ENCODE measurements at regions not wholly inside any gene's neighbourhood (a gene's known extent, or its start where the extent isn't known, plus 50 kb on each side); places are given as distances from the start of the nearest gene placed in this dataset.

GRCh38 chr11:70018816-70019215, 59.3 kb upstream of the ANO1 start:
- intact Hi-C loops (cut with micrococcal nuclease; ENCODE audit: unreplicated experiment) (no loop called here), in situ Hi-C loops (cut with MboI) (no loop called here)
- no peak overlapping the region for H2AFZ ChIP-seq (ENCODE audit: control insufficient read depth, low read depth, low read length)
- ChIA-PET SMC1A (ENCODE audit: uncharacterized antibody, unreplicated experiment) (no interaction called here), CTCF (no interaction called here), POLR2A (no interaction called here), RAD21 (ENCODE audit: unreplicated experiment) (no interaction called here)
- 51% methylated on average over 6 of the region's 6 CpGs for WGBS (ENCODE audit: insufficient coverage, insufficient replicate concordance, low lambda C conversion rate, missing lambda C conversion rate)
- TF ChIP-seq POLR2AphosphoS5 (IDR thresholded peaks at IDR 0.05; ENCODE audit: low read length) = no peak
- no peak for TF ChIP-seq SUPT20H (IDR thresholded peaks at IDR 0.05; ENCODE audit: borderline replicate concordance, control insufficient read depth, low read depth, low read length)
- TF ChIP-seq, protein P1, sequence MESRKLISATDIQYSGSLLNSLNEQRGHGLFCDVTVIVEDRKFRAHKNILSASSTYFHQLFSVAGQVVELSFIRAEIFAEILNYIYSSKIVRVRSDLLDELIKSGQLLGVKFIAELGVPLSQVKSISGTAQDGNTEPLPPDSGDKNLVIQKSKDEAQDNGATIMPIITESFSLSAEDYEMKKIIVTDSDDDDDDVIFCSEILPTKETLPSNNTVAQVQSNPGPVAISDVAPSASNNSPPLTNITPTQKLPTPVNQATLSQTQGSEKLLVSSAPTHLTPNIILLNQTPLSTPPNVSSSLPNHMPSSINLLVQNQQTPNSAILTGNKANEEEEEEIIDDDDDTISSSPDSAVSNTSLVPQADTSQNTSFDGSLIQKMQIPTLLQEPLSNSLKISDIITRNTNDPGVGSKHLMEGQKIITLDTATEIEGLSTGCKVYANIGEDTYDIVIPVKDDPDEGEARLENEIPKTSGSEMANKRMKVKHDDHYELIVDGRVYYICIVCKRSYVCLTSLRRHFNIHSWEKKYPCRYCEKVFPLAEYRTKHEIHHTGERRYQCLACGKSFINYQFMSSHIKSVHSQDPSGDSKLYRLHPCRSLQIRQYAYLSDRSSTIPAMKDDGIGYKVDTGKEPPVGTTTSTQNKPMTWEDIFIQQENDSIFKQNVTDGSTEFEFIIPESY (IDR thresholded peaks at IDR 0.05) = no peak
- TF ChIP-seq PBX3 (IDR thresholded peaks at IDR 0.05; ENCODE audit: insufficient replicate concordance, low read depth, low read length) = no peak
- no peak for FAIRE-seq
- no peak for DNase-seq (ENCODE audit: low read depth, low spot score)
- no peak for ATAC-seq
- no peaks in the 10 kb centered on the region for H3K9me3 ChIP-seq (replicated peaks; ENCODE audit: control insufficient read depth, insufficient read depth, low read length)
- no TSS peak for BruUV-seq (replicated peaks)
- no peak overlapping the region for H3K9ac ChIP-seq (ENCODE audit: control insufficient read depth, insufficient read depth, low read length)
- no peaks in the 10 kb centered on the region; a peak in 1 of 4 replicates for H3K27me3 ChIP-seq (replicated peaks in 1 of 2; ENCODE audit: control insufficient read depth in 2 of 2, insufficient read depth in 2 of 2, low read length in 1 of 2)
- no peak overlapping the region for H3K27ac ChIP-seq (ENCODE audit: control insufficient read depth, insufficient read depth)
- no peaks in the 10 kb centered on the region for H3K79me2 ChIP-seq (ENCODE audit: control insufficient read depth, insufficient read depth, low read length)
- no peak overlapping the region for H3K4me2 ChIP-seq (ENCODE audit: control insufficient read depth, insufficient read depth)
- H3K4me3 ChIP-seq = no peak overlapping the region
- H3K36me3 ChIP-seq (ENCODE audit: control insufficient read depth in 2 of 2, insufficient read depth in 2 of 2, low read length in 1 of 2) = no peaks in the 10 kb centered on the region
- no peaks in the 10 kb centered on the region for H3K4me1 ChIP-seq (ENCODE audit: control insufficient read depth, insufficient read depth, low read length)
- no peaks in the 10 kb centered on the region for H4K20me1 ChIP-seq (ENCODE audit: control insufficient read depth, insufficient read depth)

DNA sequence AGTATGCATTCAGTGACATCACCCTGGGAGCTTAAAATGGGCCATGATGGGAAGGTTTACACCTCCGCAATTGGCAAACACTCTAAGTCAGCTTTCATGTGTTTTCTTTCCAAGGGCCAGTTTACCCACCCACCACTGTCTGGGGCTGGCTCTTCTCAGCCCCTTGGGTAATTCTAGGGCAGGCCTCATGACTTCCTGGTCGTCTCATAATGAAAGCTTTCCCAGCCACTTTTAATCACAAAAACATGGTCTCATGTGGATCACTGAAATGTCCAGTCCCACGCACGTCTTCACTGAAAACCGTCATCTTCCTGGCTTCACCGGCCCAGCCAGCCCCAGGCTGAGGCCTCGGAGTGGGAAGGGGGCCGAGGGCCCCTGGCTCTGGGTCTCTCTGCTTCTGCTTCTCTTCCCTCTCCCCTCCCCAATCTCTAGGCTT, 58.5 kb upstream of the ANO1 start:
- CTCF ChIA-PET = no interaction called here
- H3K27me3 ChIP-seq (replicated peaks in 1 of 2; ENCODE audit: control insufficient read depth in 2 of 2, insufficient read depth in 2 of 2, low read length in 1 of 2) = no peaks in the 10 kb centered on the region; a peak in 1 of 4 replicates
- H3K4me3 ChIP-seq = no peak overlapping the region
- no peak for ATAC-seq
- POLR2A ChIA-PET = no interaction called here
- no TSS peak for BruUV-seq (replicated peaks)
- no peak for FAIRE-seq
- no peak overlapping the region for H2AFZ ChIP-seq (ENCODE audit: control insufficient read depth, low read depth, low read length)
- no peaks in the 10 kb centered on the region for H3K4me1 ChIP-seq (ENCODE audit: control insufficient read depth, insufficient read depth, low read length)
- no peaks in the 10 kb centered on the region for H3K79me2 ChIP-seq (ENCODE audit: control insufficient read depth, insufficient read depth, low read length)
- DNase-seq (ENCODE audit: low read depth, low spot score) = no peak
- H3K9me3 ChIP-seq (replicated peaks; ENCODE audit: control insufficient read depth, insufficient read depth, low read length) = no peaks in the 10 kb centered on the region
- H3K27ac ChIP-seq (ENCODE audit: control insufficient read depth, insufficient read depth) = no peak overlapping the region
- H3K4me2 ChIP-seq (ENCODE audit: control insufficient read depth, insufficient read depth) = no peak overlapping the region
- RAD21 ChIA-PET (ENCODE audit: unreplicated experiment) = no interaction called here
- SMC1A ChIA-PET (ENCODE audit: uncharacterized antibody, unreplicated experiment) = no interaction called here
- 0% methylated on average over 8 of the region's 8 CpGs for WGBS (ENCODE audit: insufficient coverage, insufficient replicate concordance, low lambda C conversion rate, missing lambda C conversion rate)
- in situ Hi-C loops (cut with MboI) (no loop called here), intact Hi-C loops (cut with micrococcal nuclease; ENCODE audit: unreplicated experiment) (no loop called here)
- no peak overlapping the region for H3K9ac ChIP-seq (ENCODE audit: control insufficient read depth, insufficient read depth, low read length)
- H3K36me3 ChIP-seq (ENCODE audit: control insufficient read depth in 2 of 2, insufficient read depth in 2 of 2, low read length in 1 of 2) = no peaks in the 10 kb centered on the region
- no peaks in the 10 kb centered on the region for H4K20me1 ChIP-seq (ENCODE audit: control insufficient read depth, insufficient read depth)
- no peak for TF ChIP-seq STAT3 (IDR thresholded peaks at IDR 0.05; ENCODE audit: low read depth, low read length)
- no peak for TF ChIP-seq TARDBP (IDR thresholded peaks at IDR 0.05; ENCODE audit: borderline replicate concordance)
- TF ChIP-seq ESRRA (IDR thresholded peaks at IDR 0.05; ENCODE audit: low read length) = no peak
- TF ChIP-seq NFXL1 (IDR thresholded peaks at IDR 0.05; ENCODE audit: borderline replicate concordance) = no peak
- TF ChIP-seq BMI1 (IDR thresholded peaks at IDR 0.05; ENCODE audit: borderline replicate concordance) = no peak
- no peak for TF ChIP-seq POLR2AphosphoS2 (IDR thresholded peaks at IDR 0.05; ENCODE audit: low read depth, low read length)
- TF ChIP-seq MYB (IDR thresholded peaks at IDR 0.05; ENCODE audit: borderline replicate concordance, low read depth, low read length) = no peak
- TF ChIP-seq SREBF2 (IDR thresholded peaks at IDR 0.05; ENCODE audit: low read length) = no peak
- TF ChIP-seq, protein P2, sequence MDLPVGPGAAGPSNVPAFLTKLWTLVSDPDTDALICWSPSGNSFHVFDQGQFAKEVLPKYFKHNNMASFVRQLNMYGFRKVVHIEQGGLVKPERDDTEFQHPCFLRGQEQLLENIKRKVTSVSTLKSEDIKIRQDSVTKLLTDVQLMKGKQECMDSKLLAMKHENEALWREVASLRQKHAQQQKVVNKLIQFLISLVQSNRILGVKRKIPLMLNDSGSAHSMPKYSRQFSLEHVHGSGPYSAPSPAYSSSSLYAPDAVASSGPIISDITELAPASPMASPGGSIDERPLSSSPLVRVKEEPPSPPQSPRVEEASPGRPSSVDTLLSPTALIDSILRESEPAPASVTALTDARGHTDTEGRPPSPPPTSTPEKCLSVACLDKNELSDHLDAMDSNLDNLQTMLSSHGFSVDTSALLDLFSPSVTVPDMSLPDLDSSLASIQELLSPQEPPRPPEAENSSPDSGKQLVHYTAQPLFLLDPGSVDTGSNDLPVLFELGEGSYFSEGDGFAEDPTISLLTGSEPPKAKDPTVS (IDR thresholded peaks at IDR 0.05; ENCODE audit: low read depth, low read length) = no peak
- no peak for TF ChIP-seq SMAD5 (IDR thresholded peaks at IDR 0.05; ENCODE audit: low read depth)
- TF ChIP-seq CBX5 (IDR thresholded peaks at IDR 0.05; ENCODE audit: low read depth) = no peak

Measured in GM12878 (cell line).